ENCODE measurements at regions not wholly inside any gene's neighbourhood (a gene's known extent, or its start where the extent isn't known, plus 50 kb on each side); places are given as distances from the start of the nearest gene placed in this dataset.

DNA sequence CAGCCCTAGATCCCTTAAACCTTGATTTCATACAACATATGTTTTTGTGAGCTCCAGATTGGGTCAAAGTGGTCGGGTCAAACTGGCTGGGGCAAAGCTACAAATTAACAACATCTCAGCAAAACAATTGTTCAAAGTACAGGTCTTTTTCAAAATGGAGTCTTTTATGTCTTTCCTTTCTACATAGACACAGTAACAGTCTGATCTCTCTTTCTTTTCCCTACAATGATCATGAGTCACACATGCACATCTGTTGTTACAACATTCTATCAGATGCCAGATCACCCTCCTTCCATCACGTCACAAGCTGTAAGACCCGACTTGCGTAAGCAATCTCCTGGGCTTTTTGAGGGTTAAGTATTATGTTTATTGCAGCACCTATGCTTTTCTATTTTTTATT lies 55.1 kb downstream of the RHOB start (continued):
- peak; percentile 96 for TF ChIP-seq ZNF589 (CRISPR knock-in tag; IDR thresholded peaks at IDR 0.05; ENCODE audit: low read depth)
- TF ChIP-seq, protein P1, sequence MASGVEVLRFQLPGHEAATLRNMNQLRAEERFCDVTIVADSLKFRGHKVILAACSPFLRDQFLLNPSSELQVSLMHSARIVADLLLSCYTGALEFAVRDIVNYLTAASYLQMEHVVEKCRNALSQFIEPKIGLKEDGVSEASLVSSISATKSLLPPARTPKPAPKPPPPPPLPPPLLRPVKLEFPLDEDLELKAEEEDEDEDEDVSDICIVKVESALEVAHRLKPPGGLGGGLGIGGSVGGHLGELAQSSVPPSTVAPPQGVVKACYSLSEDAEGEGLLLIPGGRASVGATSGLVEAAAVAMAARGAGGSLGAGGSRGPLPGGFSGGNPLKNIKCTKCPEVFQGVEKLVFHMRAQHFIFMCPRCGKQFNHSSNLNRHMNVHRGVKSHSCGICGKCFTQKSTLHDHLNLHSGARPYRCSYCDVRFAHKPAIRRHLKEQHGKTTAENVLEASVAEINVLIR (CRISPR knock-in tag; IDR thresholded peaks at IDR 0.05): peak; percentile 69
- peak; percentile 82; the same call in 1 of the 2 replicates for TF ChIP-seq NFXL1 (CRISPR knock-in tag; IDR thresholded peaks at IDR 0.05)
- TF ChIP-seq, protein P2, sequence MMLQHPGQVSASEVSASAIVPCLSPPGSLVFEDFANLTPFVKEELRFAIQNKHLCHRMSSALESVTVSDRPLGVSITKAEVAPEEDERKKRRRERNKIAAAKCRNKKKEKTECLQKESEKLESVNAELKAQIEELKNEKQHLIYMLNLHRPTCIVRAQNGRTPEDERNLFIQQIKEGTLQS (IDR thresholded peaks at IDR 0.05): peak; percentile 88
- TF ChIP-seq, protein P2 (CRISPR knock-in tag; conservative IDR thresholded peaks at IDR 0.05): no peak
- TF ChIP-seq ZNF584 (CRISPR knock-in tag; IDR thresholded peaks at IDR 0.05; ENCODE audit: low read depth): peak; percentile 86
- TF ChIP-seq, protein P3, sequence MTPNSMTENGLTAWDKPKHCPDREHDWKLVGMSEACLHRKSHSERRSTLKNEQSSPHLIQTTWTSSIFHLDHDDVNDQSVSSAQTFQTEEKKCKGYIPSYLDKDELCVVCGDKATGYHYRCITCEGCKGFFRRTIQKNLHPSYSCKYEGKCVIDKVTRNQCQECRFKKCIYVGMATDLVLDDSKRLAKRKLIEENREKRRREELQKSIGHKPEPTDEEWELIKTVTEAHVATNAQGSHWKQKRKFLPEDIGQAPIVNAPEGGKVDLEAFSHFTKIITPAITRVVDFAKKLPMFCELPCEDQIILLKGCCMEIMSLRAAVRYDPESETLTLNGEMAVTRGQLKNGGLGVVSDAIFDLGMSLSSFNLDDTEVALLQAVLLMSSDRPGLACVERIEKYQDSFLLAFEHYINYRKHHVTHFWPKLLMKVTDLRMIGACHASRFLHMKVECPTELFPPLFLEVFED (CRISPR knock-in tag; conservative IDR thresholded peaks at IDR 0.05): no peak
- TF ChIP-seq JUN (IDR thresholded peaks at IDR 0.05; ENCODE audit: borderline replicate concordance, low read depth, low read length): peak; percentile 56; the same call in 1 of the 2 replicates
- no peak for TF ChIP-seq JUN (CRISPR knock-in tag; IDR thresholded peaks at IDR 0.05; ENCODE audit: borderline replicate concordance)
- 0 out of 2 replicates have a peak, but pooled peaks have one; percentile 11 for TF ChIP-seq HEY1 (CRISPR knock-in tag; IDR thresholded peaks at IDR 0.05; ENCODE audit: borderline replicate concordance)
- TF ChIP-seq, protein P4, sequence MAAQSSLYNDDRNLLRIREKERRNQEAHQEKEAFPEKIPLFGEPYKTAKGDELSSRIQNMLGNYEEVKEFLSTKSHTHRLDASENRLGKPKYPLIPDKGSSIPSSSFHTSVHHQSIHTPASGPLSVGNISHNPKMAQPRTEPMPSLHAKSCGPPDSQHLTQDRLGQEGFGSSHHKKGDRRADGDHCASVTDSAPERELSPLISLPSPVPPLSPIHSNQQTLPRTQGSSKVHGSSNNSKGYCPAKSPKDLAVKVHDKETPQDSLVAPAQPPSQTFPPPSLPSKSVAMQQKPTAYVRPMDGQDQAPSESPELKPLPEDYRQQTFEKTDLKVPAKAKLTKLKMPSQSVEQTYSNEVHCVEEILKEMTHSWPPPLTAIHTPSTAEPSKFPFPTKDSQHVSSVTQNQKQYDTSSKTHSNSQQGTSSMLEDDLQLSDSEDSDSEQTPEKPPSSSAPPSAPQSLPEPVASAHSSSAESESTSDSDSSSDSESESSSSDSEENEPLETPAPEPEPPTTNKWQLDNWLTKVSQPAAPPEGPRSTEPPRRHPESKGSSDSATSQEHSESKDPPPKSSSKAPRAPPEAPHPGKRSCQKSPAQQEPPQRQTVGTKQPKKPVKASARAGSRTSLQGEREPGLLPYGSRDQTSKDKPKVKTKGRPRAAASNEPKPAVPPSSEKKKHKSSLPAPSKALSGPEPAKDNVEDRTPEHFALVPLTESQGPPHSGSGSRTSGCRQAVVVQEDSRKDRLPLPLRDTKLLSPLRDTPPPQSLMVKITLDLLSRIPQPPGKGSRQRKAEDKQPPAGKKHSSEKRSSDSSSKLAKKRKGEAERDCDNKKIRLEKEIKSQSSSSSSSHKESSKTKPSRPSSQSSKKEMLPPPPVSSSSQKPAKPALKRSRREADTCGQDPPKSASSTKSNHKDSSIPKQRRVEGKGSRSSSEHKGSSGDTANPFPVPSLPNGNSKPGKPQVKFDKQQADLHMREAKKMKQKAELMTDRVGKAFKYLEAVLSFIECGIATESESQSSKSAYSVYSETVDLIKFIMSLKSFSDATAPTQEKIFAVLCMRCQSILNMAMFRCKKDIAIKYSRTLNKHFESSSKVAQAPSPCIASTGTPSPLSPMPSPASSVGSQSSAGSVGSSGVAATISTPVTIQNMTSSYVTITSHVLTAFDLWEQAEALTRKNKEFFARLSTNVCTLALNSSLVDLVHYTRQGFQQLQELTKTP (IDR thresholded peaks at IDR 0.05; ENCODE audit: low read depth in 1 of 2, partially characterized antibody in 2 of 2): no peak
- peak; percentile 59; the same call in 1 of the 2 replicates for TF ChIP-seq CEBPG (CRISPR knock-in tag; IDR thresholded peaks at IDR 0.05)
- TF ChIP-seq CEBPG (tag; conservative IDR thresholded peaks at IDR 0.05 in 1 of 2, IDR thresholded peaks at IDR 0.05 in 1 of 2): peak; percentile 78 to 88
- TF ChIP-seq, protein P5, sequence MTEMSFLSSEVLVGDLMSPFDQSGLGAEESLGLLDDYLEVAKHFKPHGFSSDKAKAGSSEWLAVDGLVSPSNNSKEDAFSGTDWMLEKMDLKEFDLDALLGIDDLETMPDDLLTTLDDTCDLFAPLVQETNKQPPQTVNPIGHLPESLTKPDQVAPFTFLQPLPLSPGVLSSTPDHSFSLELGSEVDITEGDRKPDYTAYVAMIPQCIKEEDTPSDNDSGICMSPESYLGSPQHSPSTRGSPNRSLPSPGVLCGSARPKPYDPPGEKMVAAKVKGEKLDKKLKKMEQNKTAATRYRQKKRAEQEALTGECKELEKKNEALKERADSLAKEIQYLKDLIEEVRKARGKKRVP (CRISPR knock-in tag; IDR thresholded peaks at IDR 0.05): peak; percentile 77; the same call in 1 of the 2 replicates
- peak; percentile 76 for TF ChIP-seq MEF2D (tag; conservative IDR thresholded peaks at IDR 0.05; ENCODE audit: low read depth)
- TF ChIP-seq CREM (IDR thresholded peaks at IDR 0.05; ENCODE audit: low read depth): peak; percentile 83
- no peak for TF ChIP-seq RBFOX2 (IDR thresholded peaks at IDR 0.05; ENCODE audit: low read depth, low read length)
